Calu3 (cell line): ENCODE measurements at regions not wholly inside any gene's neighbourhood (a gene's known extent, or its start where the extent isn't known, plus 50 kb on each side); places are given as distances from the start of the nearest gene placed in this dataset.

ENCODE experiments used
- BruUV-seq: library from RNA; stranded (reverse); fragments of 400-500 nt; replicated peaks from 2 replicates; lab custom pipeline; 2021; lab: Mats Ljungman, UMichigan
- CTCF ChIA-PET: fragments of 300-600 bp; sonication (Branson Sonifier 250); formaldehyde crosslinking; loops from one replicate; lab custom pipeline; 2022; ENCODE audit warnings: antibody characterized with exemption; lab: Charles Lee
- DNase-seq: peaks from one replicate; pipeline ENCODE4 v3.0.0; 2022
- H3K27ac Mint-ChIP-seq: one replicate; pipeline ENCODE4 v1.8.0; 2022; ENCODE audit warnings: mixed read lengths; ENCODE audit not compliant: unreplicated experiment
- H3K27me3 Mint-ChIP-seq: one replicate; pipeline ENCODE4 v1.8.0; 2022; ENCODE audit warnings: mixed read lengths; ENCODE audit not compliant: unreplicated experiment
- H3K36me3 Mint-ChIP-seq: one replicate; pipeline ENCODE4 v1.8.0; 2022; ENCODE audit warnings: mild to moderate bottlenecking, moderate library complexity, mixed read lengths; ENCODE audit not compliant: insufficient read depth, unreplicated experiment
- H3K4me1 Mint-ChIP-seq: one replicate; pipeline ENCODE4 v1.8.0; 2022; ENCODE audit warnings: mild to moderate bottlenecking, low read depth, mixed read lengths; ENCODE audit not compliant: unreplicated experiment
- H3K4me3 Mint-ChIP-seq: one replicate; pipeline ENCODE4 v1.8.0; 2022; ENCODE audit warnings: mild to moderate bottlenecking, low read depth, moderate library complexity, mixed read lengths; ENCODE audit not compliant: unreplicated experiment
- H3K9me3 Mint-ChIP-seq: one replicate; pipeline ENCODE4 v1.8.0; 2022; ENCODE audit warnings: low read depth, mixed read lengths; ENCODE audit not compliant: unreplicated experiment
- intact Hi-C: fragments of 100-400 bp; cut with micrococcal nuclease; formaldehyde crosslinking; loops from one replicate; pipeline ENCODE4 v1.10.0; 2022; ENCODE audit not compliant: unreplicated experiment
- TF ChIP-seq, protein P1 (sequence below): fragments of 200-600 bp; IDR thresholded peaks from one replicate; pipeline ENCODE4 v1.8.0; 2022; ENCODE audit warnings: antibody characterized with exemption; ENCODE audit not compliant: unreplicated experiment

DNA sequence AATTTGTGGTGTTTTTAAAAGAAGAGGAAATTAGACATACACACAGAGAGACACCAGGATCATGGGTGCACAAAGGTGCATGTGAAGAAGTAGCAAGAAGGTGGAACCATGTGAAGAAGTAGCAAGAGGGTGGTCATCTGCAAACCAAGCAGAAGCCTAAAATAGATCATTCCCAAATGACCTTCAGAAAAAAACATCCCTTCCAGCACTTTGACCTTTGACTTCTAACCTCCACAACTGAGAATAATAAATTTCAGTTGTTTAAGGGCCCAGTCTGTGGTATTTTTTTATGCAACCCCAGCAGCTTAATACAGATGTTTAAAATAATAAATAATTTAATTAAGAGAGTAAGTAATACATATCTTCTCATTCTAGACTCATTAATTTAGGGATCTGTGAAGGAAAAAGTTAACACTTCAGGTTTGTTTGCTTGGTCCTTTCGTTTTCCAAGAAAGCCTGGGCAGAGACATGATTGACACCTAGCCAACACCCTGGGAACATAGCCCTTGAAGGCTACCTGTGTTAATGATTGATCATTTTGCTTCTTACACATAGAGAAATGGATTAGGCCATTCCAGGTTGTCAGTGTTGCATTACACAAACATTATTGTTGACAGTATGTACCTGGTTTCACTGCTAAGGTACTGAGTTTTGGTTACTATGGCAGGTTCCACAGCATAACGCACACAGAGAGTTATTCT is 1331.2 kb upstream of the GBE1 start:
- CTCF ChIA-PET = no interaction called here
- intact Hi-C loops = no loop called here
- no peak for DNase-seq
- no peak overlapping the region for H3K27ac Mint-ChIP-seq
- H3K9me3 Mint-ChIP-seq = peaks cover 2% of the 10 kb centered on the region
- no peaks in the 10 kb centered on the region for H3K36me3 Mint-ChIP-seq
- no peaks in the 10 kb centered on the region for H3K27me3 Mint-ChIP-seq
- TF ChIP-seq, protein P1, sequence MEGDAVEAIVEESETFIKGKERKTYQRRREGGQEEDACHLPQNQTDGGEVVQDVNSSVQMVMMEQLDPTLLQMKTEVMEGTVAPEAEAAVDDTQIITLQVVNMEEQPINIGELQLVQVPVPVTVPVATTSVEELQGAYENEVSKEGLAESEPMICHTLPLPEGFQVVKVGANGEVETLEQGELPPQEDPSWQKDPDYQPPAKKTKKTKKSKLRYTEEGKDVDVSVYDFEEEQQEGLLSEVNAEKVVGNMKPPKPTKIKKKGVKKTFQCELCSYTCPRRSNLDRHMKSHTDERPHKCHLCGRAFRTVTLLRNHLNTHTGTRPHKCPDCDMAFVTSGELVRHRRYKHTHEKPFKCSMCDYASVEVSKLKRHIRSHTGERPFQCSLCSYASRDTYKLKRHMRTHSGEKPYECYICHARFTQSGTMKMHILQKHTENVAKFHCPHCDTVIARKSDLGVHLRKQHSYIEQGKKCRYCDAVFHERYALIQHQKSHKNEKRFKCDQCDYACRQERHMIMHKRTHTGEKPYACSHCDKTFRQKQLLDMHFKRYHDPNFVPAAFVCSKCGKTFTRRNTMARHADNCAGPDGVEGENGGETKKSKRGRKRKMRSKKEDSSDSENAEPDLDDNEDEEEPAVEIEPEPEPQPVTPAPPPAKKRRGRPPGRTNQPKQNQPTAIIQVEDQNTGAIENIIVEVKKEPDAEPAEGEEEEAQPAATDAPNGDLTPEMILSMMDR = no peak
- H3K4me1 Mint-ChIP-seq = no peaks in the 10 kb centered on the region
- no TSS peak for BruUV-seq
- no peak overlapping the region for H3K4me3 Mint-ChIP-seq

GRCh38 chr3:83076041-83076440 is 1314.6 kb upstream of the GBE1 start:
- Mint-ChIP-seq H3K27ac (no peak overlapping the region), H3K4me1 (no peaks in the 10 kb centered on the region), H3K4me3 (no peak overlapping the region), H3K27me3 (no peaks in the 10 kb centered on the region), H3K9me3 (no peaks in the 10 kb centered on the region), H3K36me3 (no peaks in the 10 kb centered on the region)
- DNase-seq = no peak
- intact Hi-C loops = no loop called here
- TF ChIP-seq, protein P1 = no peak
- BruUV-seq = no TSS peak
- CTCF ChIA-PET = no interaction called here

DNA sequence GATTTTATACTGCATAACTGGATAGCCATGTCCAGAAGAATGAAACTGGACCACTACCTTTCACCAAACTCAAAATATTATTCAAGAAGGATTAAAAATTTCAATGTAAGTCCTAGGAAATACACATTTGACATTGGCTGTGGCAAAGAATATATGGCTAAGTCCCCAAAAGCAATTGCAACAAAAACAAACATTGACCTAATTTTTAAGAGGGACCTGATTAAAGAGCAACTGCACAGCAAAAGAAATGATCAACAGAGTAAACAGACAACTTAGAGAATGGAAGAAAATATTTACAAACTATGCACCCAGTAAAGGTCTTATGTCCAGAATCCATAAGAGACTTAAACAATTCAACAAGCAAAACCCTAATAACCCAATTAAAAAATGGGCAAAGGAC is 1313.0 kb upstream of the GBE1 start:
- no peaks in the 10 kb centered on the region for H3K27me3 Mint-ChIP-seq
- no peaks in the 10 kb centered on the region for H3K4me1 Mint-ChIP-seq
- TF ChIP-seq, protein P1 = no peak
- CTCF ChIA-PET = no interaction called here
- no peaks in the 10 kb centered on the region for H3K36me3 Mint-ChIP-seq
- no peaks in the 10 kb centered on the region for H3K9me3 Mint-ChIP-seq
- H3K27ac Mint-ChIP-seq = no peak overlapping the region
- DNase-seq = no peak
- H3K4me3 Mint-ChIP-seq = no peak overlapping the region
- BruUV-seq = no TSS peak
- intact Hi-C loops = no loop called here

GRCh38 chr3:83065851-83066460 is 1304.5 kb upstream of the GBE1 start:
- CTCF ChIA-PET = no interaction called here
- Mint-ChIP-seq H3K4me3 (no peak overlapping the region), H3K4me1 (peaks cover 15% of the 10 kb centered on the region), H3K36me3 (no peaks in the 10 kb centered on the region), H3K27me3 (no peaks in the 10 kb centered on the region), H3K27ac (no peak overlapping the region), H3K9me3 (no peaks in the 10 kb centered on the region)
- BruUV-seq = no TSS peak
- no peak for DNase-seq
- TF ChIP-seq, protein P1 = no peak
- intact Hi-C loops = no loop called here
